HG02973 (cell line): ENCODE measurements at regions not wholly inside any gene's neighbourhood (a gene's known extent, or its start where the extent isn't known, plus 50 kb on each side); places are given as distances from the start of the nearest gene placed in this dataset.
"Not testable (repeated sequence)": the region's sequence is repeated elsewhere in the genome, so short reads cannot be mapped to it uniquely, and the experiment has no call there.

ENCODE experiments used
- ATAC-seq: cut with Tn5 transposase; IDR thresholded peaks from one replicate; pipeline ENCODE4 v1.9.1; 2021; ENCODE audit warnings: moderate library complexity; ENCODE audit not compliant: unreplicated experiment

GRCh38 chr3:198147213-198147612 is 187.2 kb downstream of the LMLN start:
- not testable (repeated sequence) for ATAC-seq

GRCh38 chr3:198147993-198148392 is 188.0 kb downstream of the LMLN start:
- ATAC-seq: not testable (repeated sequence)

- not testable (repeated sequence) for ATAC-seq
These were observed 189.9 kb downstream of the LMLN start for GRCh38 chr3:198149904-198150303.

- not testable (repeated sequence) for ATAC-seq
These were observed 191.8 kb downstream of the LMLN start for GRCh38 chr3:198151867-198152266.

GRCh38 chr3:198155771-198156170 is 195.8 kb downstream of the LMLN start:
- not testable (repeated sequence) for ATAC-seq

- ATAC-seq: peak; percentile 54
These were observed 197.3 kb downstream of the LMLN start for GRCh38 chr3:198157231-198157868.

- not testable (repeated sequence) for ATAC-seq
These were observed 198.0 kb downstream of the LMLN start for GRCh38 chr3:198158007-198158406.

GRCh38 chr3:198167339-198168039 is 207.5 kb downstream of the LMLN start:
- ATAC-seq: not testable (repeated sequence)

GRCh38 chr3:198170781-198171180 is 210.8 kb downstream of the LMLN start:
- not testable (repeated sequence) for ATAC-seq

GRCh38 chr3:198173080-198173479 is 213.1 kb downstream of the LMLN start:
- not testable (repeated sequence) for ATAC-seq

- ATAC-seq: not testable (repeated sequence)
These were observed 214.0 kb downstream of the LMLN start for GRCh38 chr3:198173929-198174574.
